ENCODE measurements at regions not wholly inside any gene's neighbourhood (a gene's known extent, or its start where the extent isn't known, plus 50 kb on each side); places are given as distances from the start of the nearest gene placed in this dataset.

GRCh38 chr6:153858529-153858928 is 180.5 kb upstream of the OPRM1 start:
- TF ChIP-seq EZH2phosphoT487 (IDR thresholded peaks at IDR 0.05; ENCODE audit: borderline replicate concordance, low read depth, low read length), result no peak
- TF ChIP-seq CTCF (conservative IDR thresholded peaks at IDR 0.05; ENCODE audit: low read length), result no peak
- no peaks in the 10 kb centered on the region for H4K20me1 ChIP-seq (ENCODE audit: insufficient read depth, low read length)
- BruUV-seq (replicated peaks), result no TSS peak
- no peaks in the 10 kb centered on the region for H3K9me2 ChIP-seq (ENCODE audit: insufficient read depth, low read length)
- no peak overlapping the region for H2AFZ ChIP-seq (ENCODE audit: low read length)
- ChIA-PET CTCF (ENCODE audit: unreplicated experiment) (no interaction called here), POLR2A (interaction anchor here (0.6 to 0.7 kb wide), 2 partner anchors 128 to 1340 kb away, joined by 3 read pairs; no protein-coding TSS in a partner anchor)
- no peak for DNase-seq (ENCODE audit: low spot score)
- no peak overlapping the region for H3K4me2 ChIP-seq (ENCODE audit: low read length)
- no peaks in the 10 kb centered on the region for H3K4me1 ChIP-seq (ENCODE audit: insufficient read depth, low read length, poor library complexity, severe bottlenecking)
- intact Hi-C loops (cut with micrococcal nuclease; ENCODE audit: unreplicated experiment), result no loop called here
- H3K79me2 ChIP-seq (ENCODE audit: insufficient read depth, low read depth, low read length), result no peaks in the 10 kb centered on the region
- H3K9me3 ChIP-seq (ENCODE audit: low read length), result no peaks in the 10 kb centered on the region
- no peak overlapping the region for H3K27ac ChIP-seq (ENCODE audit: low read depth, low read length, poor library complexity, severe bottlenecking)
- no peaks in the 10 kb centered on the region for H3K36me3 ChIP-seq (ENCODE audit: insufficient read depth, low read length)
- no peak overlapping the region for H3K4me3 ChIP-seq (ENCODE audit: low read depth, low read length, poor library complexity, severe bottlenecking)

DNA sequence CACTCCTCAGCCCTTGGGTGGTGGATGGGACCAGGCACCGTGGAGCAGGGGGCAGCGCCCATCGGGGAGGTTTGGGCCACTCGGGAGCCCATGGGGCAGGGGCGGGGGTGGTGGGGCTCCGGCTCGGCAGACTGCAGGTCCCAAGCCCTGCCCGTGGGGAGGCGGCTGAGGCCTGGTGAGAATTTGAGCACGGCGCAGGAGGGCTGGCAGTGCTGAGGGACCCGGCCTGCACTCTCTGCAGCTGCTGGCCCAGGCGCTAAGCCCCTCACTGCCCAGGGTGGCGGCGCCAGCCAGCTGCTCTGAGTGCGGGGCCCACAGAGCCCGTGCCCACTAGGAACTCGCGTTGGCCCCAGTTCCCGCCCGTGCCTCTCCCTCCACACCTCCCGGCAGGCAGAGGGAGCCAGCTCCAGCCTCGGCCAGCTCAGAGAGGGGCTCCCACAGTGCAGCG is 182.1 kb upstream of the OPRM1 start:
- no peak for TF ChIP-seq CTCF (conservative IDR thresholded peaks at IDR 0.05; ENCODE audit: low read length)
- TF ChIP-seq EZH2phosphoT487 (IDR thresholded peaks at IDR 0.05; ENCODE audit: borderline replicate concordance, low read depth, low read length), result no peak
- Histone ChIP-seq H3K4me1 (ENCODE audit: insufficient read depth, low read length, poor library complexity, severe bottlenecking) (no peaks in the 10 kb centered on the region), H2AFZ (ENCODE audit: low read length) (no peak overlapping the region), H3K4me2 (ENCODE audit: low read length) (no peak overlapping the region), H3K79me2 (ENCODE audit: insufficient read depth, low read depth, low read length) (no peaks in the 10 kb centered on the region), H3K9me2 (ENCODE audit: insufficient read depth, low read length) (no peaks in the 10 kb centered on the region), H3K27ac (ENCODE audit: low read depth, low read length, poor library complexity, severe bottlenecking) (no peak overlapping the region), H3K9me3 (ENCODE audit: low read length) (no peaks in the 10 kb centered on the region), H4K20me1 (ENCODE audit: insufficient read depth, low read length) (no peaks in the 10 kb centered on the region), H3K36me3 (ENCODE audit: insufficient read depth, low read length) (no peaks in the 10 kb centered on the region), H3K4me3 (ENCODE audit: low read depth, low read length, poor library complexity, severe bottlenecking) (no peak overlapping the region)
- no peak for DNase-seq (ENCODE audit: low spot score)
- intact Hi-C loops (cut with micrococcal nuclease; ENCODE audit: unreplicated experiment), result no loop called here
- ChIA-PET POLR2A (no interaction called here), CTCF (ENCODE audit: unreplicated experiment) (no interaction called here)
- no TSS peak for BruUV-seq (replicated peaks)

DNA sequence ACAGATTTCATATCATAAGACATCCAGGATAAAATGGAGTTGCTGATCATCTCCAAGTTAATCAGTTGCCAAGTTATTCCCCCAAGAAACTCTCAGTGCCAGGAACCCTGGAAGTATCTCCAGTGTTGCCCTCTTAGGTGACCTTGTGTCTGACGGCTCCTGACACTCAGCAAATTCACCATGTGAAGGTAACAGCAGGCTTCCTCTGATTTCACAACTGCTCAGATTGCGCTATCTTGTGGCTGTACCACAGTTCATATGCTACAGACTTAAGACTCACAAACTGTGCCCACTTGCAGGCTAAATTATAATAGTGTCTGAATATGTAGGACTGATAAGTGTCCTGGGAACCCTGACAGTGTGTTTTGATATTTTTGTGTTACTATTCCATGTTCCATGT is 186.6 kb upstream of the OPRM1 start:
- no peaks in the 10 kb centered on the region for H3K36me3 ChIP-seq (ENCODE audit: insufficient read depth, low read length)
- no peaks in the 10 kb centered on the region for H4K20me1 ChIP-seq (ENCODE audit: insufficient read depth, low read length)
- no peaks in the 10 kb centered on the region for H3K4me1 ChIP-seq (ENCODE audit: insufficient read depth, low read length, poor library complexity, severe bottlenecking)
- no peak overlapping the region for H2AFZ ChIP-seq (ENCODE audit: low read length)
- no peak for DNase-seq (ENCODE audit: low spot score)
- intact Hi-C loops (cut with micrococcal nuclease; ENCODE audit: unreplicated experiment), result no loop called here
- no peak overlapping the region for H3K4me2 ChIP-seq (ENCODE audit: low read length)
- H3K9me2 ChIP-seq (ENCODE audit: insufficient read depth, low read length), result no peaks in the 10 kb centered on the region
- ChIA-PET POLR2A (no interaction called here), CTCF (ENCODE audit: unreplicated experiment) (no interaction called here)
- H3K79me2 ChIP-seq (ENCODE audit: insufficient read depth, low read depth, low read length), result no peaks in the 10 kb centered on the region
- no peaks in the 10 kb centered on the region for H3K9me3 ChIP-seq (ENCODE audit: low read length)
- H3K27ac ChIP-seq (ENCODE audit: low read depth, low read length, poor library complexity, severe bottlenecking), result no peak overlapping the region
- no TSS peak for BruUV-seq (replicated peaks)
- TF ChIP-seq EZH2phosphoT487 (IDR thresholded peaks at IDR 0.05; ENCODE audit: borderline replicate concordance, low read depth, low read length), result no peak
- no peak for TF ChIP-seq CTCF (conservative IDR thresholded peaks at IDR 0.05; ENCODE audit: low read length)
- H3K4me3 ChIP-seq (ENCODE audit: low read depth, low read length, poor library complexity, severe bottlenecking), result no peak overlapping the region
